ENCODE measurements at regions not wholly inside any gene's neighbourhood (a gene's known extent, or its start where the extent isn't known, plus 50 kb on each side); places are given as distances from the start of the nearest gene placed in this dataset.

GRCh38 chr16:52758473-52758855 is 211.5 kb upstream of the TOX3 start:
- no peaks in the 10 kb centered on the region for H3K79me2 ChIP-seq (replicated peaks; ENCODE audit: insufficient read depth)
- no peaks in the 10 kb centered on the region for H4K20me1 ChIP-seq (replicated peaks; ENCODE audit: insufficient read depth)
- Mint-ChIP-seq H3K4me1 (peaks cover 4% of the 10 kb centered on the region; the same call in 1 of the 3 replicates), H3K4me3 (no peak overlapping the region), H3K36me3 (ENCODE audit: low read depth) (no peaks in the 10 kb centered on the region), H3K27me3 (ENCODE audit: insufficient read depth, low read depth, poor library complexity) (no peaks in the 10 kb centered on the region), H3K27ac (no peak overlapping the region), H3K9me3 (no peaks in the 10 kb centered on the region)
- no peaks in the 10 kb centered on the region for H3K36me3 ChIP-seq (ENCODE audit: insufficient read depth)
- ATAC-seq (no peak), DNase-seq (ENCODE audit: low spot score) (no peak)
- H3K4me3 ChIP-seq, result no peak overlapping the region
- H3K27ac ChIP-seq (ENCODE audit: low read depth), result no peak overlapping the region
- H3K27me3 ChIP-seq (ENCODE audit: insufficient read depth), result no peaks in the 10 kb centered on the region
- H3F3A ChIP-seq (replicated peaks; ENCODE audit: low read depth), result no peaks in the 10 kb centered on the region
- TF ChIP-seq ZNF114 (CRISPR knock-in tag; IDR thresholded peaks at IDR 0.05) (no peak), ZNF331 (CRISPR knock-in tag; IDR thresholded peaks at IDR 0.05; ENCODE audit: low read depth) (no peak), JUNB (IDR thresholded peaks at IDR 0.05; ENCODE audit: unreplicated experiment) (no peak), STAT1 (IDR thresholded peaks at IDR 0.05; ENCODE audit: unreplicated experiment) (no peak), CREB1 (CRISPR knock-in tag; IDR thresholded peaks at IDR 0.05; ENCODE audit: low read depth) (no peak), NANOG (IDR thresholded peaks at IDR 0.05; ENCODE audit: borderline replicate concordance) (no peak), REST (IDR thresholded peaks at IDR 0.05; ENCODE audit: unreplicated experiment) (no peak), CTCF (conservative IDR thresholded peaks at IDR 0.05; ENCODE audit: low read depth in 2 of 2) (no peak), EZH2 (IDR thresholded peaks at IDR 0.05; ENCODE audit: low read depth, unreplicated experiment) (no peak), ETS1 (IDR thresholded peaks at IDR 0.05) (no peak), EZH2phosphoT487 (IDR thresholded peaks at IDR 0.05; ENCODE audit: unreplicated experiment) (no peak), ZNF462 (CRISPR knock-in tag; IDR thresholded peaks at IDR 0.05) (no peak), POLR2AphosphoS5 (IDR thresholded peaks at IDR 0.05; ENCODE audit: low read depth) (no peak)
- H3K4me1 ChIP-seq (ENCODE audit: insufficient read depth), result no peaks in the 10 kb centered on the region
- H3K9me2 ChIP-seq (ENCODE audit: insufficient read depth), result peaks cover 6% of the 10 kb centered on the region
- no peak overlapping the region for H3K4me2 ChIP-seq
- no peak overlapping the region for H2AFZ ChIP-seq

Data from GM23338 (cell line).